Activated T-helper 17 cell treated with anti-CD3 and anti-CD28 coated beads, Interleukin-2, amount 50 U/mL, for 72 hours (primary cell): ENCODE measurements at regions not wholly inside any gene's neighbourhood (a gene's known extent, or its start where the extent isn't known, plus 50 kb on each side); places are given as distances from the start of the nearest gene placed in this dataset.

Source experiments
- ATAC-seq: fragments of 150-1000 bp; cut with Tn5 transposase; replicated peaks from 2 replicates; pipeline ENCODE4 v1.10.0; 2021; ENCODE audit warnings: mild to moderate bottlenecking, moderate library complexity
- H3K27ac Mint-ChIP-seq: one replicate; pipeline ENCODE4 v1.8.0; 2022; ENCODE audit warnings: mixed read lengths
- H3K27me3 Mint-ChIP-seq: one replicate; pipeline ENCODE4 v1.8.0; 2022; ENCODE audit warnings: mixed read lengths
- H3K36me3 Mint-ChIP-seq: one replicate; pipeline ENCODE4 v1.8.0; 2022; ENCODE audit warnings: low read depth, mild to moderate bottlenecking, mixed read lengths
- H3K4me1 Mint-ChIP-seq: one replicate; pipeline ENCODE4 v1.8.0; 2022; ENCODE audit warnings: mixed read lengths
- H3K4me3 Mint-ChIP-seq: one replicate; pipeline ENCODE4 v1.8.0; 2022; ENCODE audit warnings: mild to moderate bottlenecking, mixed read lengths
- H3K9me3 Mint-ChIP-seq: one replicate; pipeline ENCODE4 v1.8.0; 2022; ENCODE audit warnings: mixed read lengths

GRCh38 chr4:152165846-152166245 lies 370.0 kb downstream of the FBXW7 start:
- Mint-ChIP-seq H3K4me1 (peaks cover 6% of the 10 kb centered on the region), H3K4me3 (no peak overlapping the region), H3K36me3 (no peaks in the 10 kb centered on the region), H3K27ac (no peak overlapping the region), H3K27me3 (no peaks in the 10 kb centered on the region), H3K9me3 (no peaks in the 10 kb centered on the region)
- ATAC-seq, result no peak

DNA sequence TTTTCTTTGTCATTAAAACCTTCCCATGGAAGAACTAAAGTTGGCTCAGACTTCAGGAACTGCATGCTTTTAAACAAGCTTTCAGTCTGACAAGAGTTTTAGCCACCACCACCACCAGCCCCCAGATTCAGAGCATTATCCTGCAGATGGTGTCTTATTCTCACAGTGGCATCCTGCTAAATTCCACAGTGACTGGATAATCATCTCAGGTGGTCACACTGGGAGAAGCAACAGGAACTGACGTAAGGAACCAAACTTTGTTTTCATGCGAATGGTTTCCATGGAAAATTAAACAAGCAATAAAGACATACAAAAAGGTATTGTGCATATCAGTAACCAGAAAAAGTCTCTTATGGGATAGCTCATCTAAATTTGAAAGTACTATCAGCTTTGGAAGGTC lies 370.7 kb downstream of the FBXW7 start:
- H3K27ac Mint-ChIP-seq, result no peak overlapping the region
- H3K4me1 Mint-ChIP-seq, result peaks cover 6% of the 10 kb centered on the region
- H3K9me3 Mint-ChIP-seq, result no peaks in the 10 kb centered on the region

GRCh38 chr4:152164561-152164960 lies 371.3 kb downstream of the FBXW7 start:
- H3K4me1 Mint-ChIP-seq, result peaks cover 7% of the 10 kb centered on the region
- no peak overlapping the region for H3K27ac Mint-ChIP-seq
- H3K27me3 Mint-ChIP-seq, result no peaks in the 10 kb centered on the region
- ATAC-seq, result no peak
- H3K4me3 Mint-ChIP-seq, result no peak overlapping the region
- H3K9me3 Mint-ChIP-seq, result no peaks in the 10 kb centered on the region
- no peaks in the 10 kb centered on the region for H3K36me3 Mint-ChIP-seq

More for the DNA sequence above, 370.7 kb downstream of the FBXW7 start:
- Mint-ChIP-seq H3K4me3 (no peak overlapping the region), H3K36me3 (no peaks in the 10 kb centered on the region), H3K27me3 (no peaks in the 10 kb centered on the region)
- ATAC-seq, result no peak

DNA sequence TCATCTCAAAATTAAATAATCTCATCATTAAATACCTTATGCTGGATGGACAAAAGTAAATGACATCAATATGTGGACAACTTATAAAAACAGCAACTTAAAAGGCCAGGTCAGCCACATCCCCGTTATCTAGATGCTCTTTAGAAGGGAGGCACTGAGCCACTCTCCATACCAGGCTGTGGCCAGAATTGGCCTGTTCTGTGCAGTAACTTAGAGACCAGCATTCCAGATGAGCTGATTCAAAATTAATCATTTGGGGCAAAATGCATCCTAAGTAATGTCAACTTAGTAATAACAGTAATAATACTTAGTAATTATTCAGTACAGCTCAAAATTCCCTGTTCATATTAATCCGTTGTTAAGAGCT lies 373.6 kb downstream of the FBXW7 start:
- no peak for ATAC-seq
- H3K36me3 Mint-ChIP-seq, result no peaks in the 10 kb centered on the region
- H3K9me3 Mint-ChIP-seq, result no peaks in the 10 kb centered on the region
- no peak overlapping the region for H3K27ac Mint-ChIP-seq
- H3K27me3 Mint-ChIP-seq, result no peaks in the 10 kb centered on the region
- peaks cover 4% of the 10 kb centered on the region for H3K4me1 Mint-ChIP-seq
- no peak overlapping the region for H3K4me3 Mint-ChIP-seq

GRCh38 chr4:152161676-152162330 lies 374.1 kb downstream of the FBXW7 start:
- peaks cover 4% of the 10 kb centered on the region for H3K4me1 Mint-ChIP-seq
- ATAC-seq, result no peak
- no peak overlapping the region for H3K27ac Mint-ChIP-seq
- H3K27me3 Mint-ChIP-seq, result no peaks in the 10 kb centered on the region
- no peak overlapping the region for H3K4me3 Mint-ChIP-seq
- no peaks in the 10 kb centered on the region for H3K36me3 Mint-ChIP-seq
- no peaks in the 10 kb centered on the region for H3K9me3 Mint-ChIP-seq

DNA sequence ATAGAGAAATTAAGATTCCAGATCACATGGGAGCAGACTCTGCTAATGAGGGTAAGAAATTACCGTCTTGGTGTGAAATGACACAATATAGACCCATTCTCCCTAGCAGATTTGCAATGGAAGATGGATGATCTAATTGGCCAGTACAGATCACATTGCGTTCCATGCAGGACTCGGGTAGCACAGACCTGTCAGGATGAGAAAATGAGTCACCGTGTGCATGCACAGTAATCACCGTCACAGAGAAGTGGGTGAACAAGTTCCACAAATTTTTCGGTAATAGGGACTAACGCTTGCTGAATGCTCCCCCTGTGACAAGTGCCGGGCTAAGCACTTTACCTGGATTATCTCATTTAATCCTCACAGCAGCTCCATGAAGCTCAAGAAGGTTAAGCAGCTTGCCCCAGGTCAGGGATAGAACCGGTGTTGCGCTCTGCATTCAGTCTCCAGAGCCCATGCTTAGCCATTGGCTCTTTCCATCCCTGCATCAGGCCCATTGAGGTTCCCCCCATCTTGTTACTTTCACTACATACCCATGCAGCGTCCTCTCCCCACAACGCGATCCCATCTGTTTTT lies 375.6 kb downstream of the FBXW7 start:
- Mint-ChIP-seq H3K9me3 (no peaks in the 10 kb centered on the region), H3K4me1 (peaks cover 4% of the 10 kb centered on the region), H3K27me3 (no peaks in the 10 kb centered on the region), H3K4me3 (no peak overlapping the region), H3K27ac (no peak overlapping the region), H3K36me3 (no peaks in the 10 kb centered on the region)
- no peak for ATAC-seq

DNA sequence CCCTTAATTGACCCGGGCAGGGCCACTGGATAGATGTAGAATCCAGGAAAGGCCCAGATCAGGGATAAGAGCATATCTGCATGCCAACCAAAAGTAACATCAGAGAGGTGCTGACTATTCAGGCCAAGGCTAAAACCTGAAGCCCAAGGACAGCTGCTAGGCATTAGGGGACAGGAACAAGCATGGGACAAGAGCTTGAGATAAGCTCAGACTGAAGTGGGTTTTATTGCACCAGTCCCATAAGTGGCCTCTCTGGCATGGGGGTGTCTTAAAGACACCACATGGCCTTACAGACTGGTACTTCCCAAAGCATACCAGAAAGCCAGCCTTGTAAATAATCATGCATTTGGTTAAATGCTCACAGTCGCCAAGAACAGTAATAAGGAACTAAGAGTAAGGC lies 376.1 kb downstream of the FBXW7 start:
- H3K4me3 Mint-ChIP-seq, result no peak overlapping the region
- H3K36me3 Mint-ChIP-seq, result no peaks in the 10 kb centered on the region
- peaks cover 7% of the 10 kb centered on the region for H3K4me1 Mint-ChIP-seq
- H3K9me3 Mint-ChIP-seq, result no peaks in the 10 kb centered on the region
- H3K27ac Mint-ChIP-seq, result no peak overlapping the region
- ATAC-seq, result no peak
- H3K27me3 Mint-ChIP-seq, result no peaks in the 10 kb centered on the region

- H3K4me3 Mint-ChIP-seq, result no peak overlapping the region
- H3K27ac Mint-ChIP-seq, result peak overlapping the region; percentile 46
- no peaks in the 10 kb centered on the region for H3K27me3 Mint-ChIP-seq
- H3K4me1 Mint-ChIP-seq, result peaks cover 16% of the 10 kb centered on the region
- no peaks in the 10 kb centered on the region for H3K36me3 Mint-ChIP-seq
- no peaks in the 10 kb centered on the region for H3K9me3 Mint-ChIP-seq
- no peak for ATAC-seq
Measured at GRCh38 chr4:152158225-152158624, 377.7 kb downstream of the FBXW7 start.

- H3K27ac Mint-ChIP-seq, result peak overlapping the region; percentile 4
Measured at GRCh38 chr4:152157629-152158028, 378.3 kb downstream of the FBXW7 start.

GRCh38 chr4:152156442-152156841 lies 379.4 kb downstream of the FBXW7 start:
- ATAC-seq, result no peak
- Mint-ChIP-seq H3K27me3 (no peaks in the 10 kb centered on the region), H3K27ac (no peak overlapping the region), H3K4me3 (no peak overlapping the region), H3K9me3 (no peaks in the 10 kb centered on the region), H3K36me3 (no peaks in the 10 kb centered on the region), H3K4me1 (peaks cover 16% of the 10 kb centered on the region)

More at GRCh38 chr4:152157629-152158028, 378.3 kb downstream of the FBXW7 start:
- H3K4me3 Mint-ChIP-seq, result no peak overlapping the region
- ATAC-seq, result no peak
- no peaks in the 10 kb centered on the region for H3K27me3 Mint-ChIP-seq
- peaks cover 16% of the 10 kb centered on the region for H3K4me1 Mint-ChIP-seq
- H3K36me3 Mint-ChIP-seq, result no peaks in the 10 kb centered on the region
- H3K9me3 Mint-ChIP-seq, result no peaks in the 10 kb centered on the region

GRCh38 chr4:152155070-152155469 lies 380.8 kb downstream of the FBXW7 start:
- Mint-ChIP-seq H3K27me3 (no peaks in the 10 kb centered on the region), H3K27ac (no peak overlapping the region), H3K9me3 (no peaks in the 10 kb centered on the region), H3K4me1 (peaks cover 16% of the 10 kb centered on the region), H3K4me3 (no peak overlapping the region), H3K36me3 (no peaks in the 10 kb centered on the region)
- peak; percentile 28 for ATAC-seq

GRCh38 chr4:152154433-152154832 lies 381.5 kb downstream of the FBXW7 start:
- no peaks in the 10 kb centered on the region for H3K36me3 Mint-ChIP-seq
- no peaks in the 10 kb centered on the region for H3K27me3 Mint-ChIP-seq
- no peak overlapping the region for H3K27ac Mint-ChIP-seq
- peaks cover 13% of the 10 kb centered on the region for H3K4me1 Mint-ChIP-seq
- ATAC-seq, result peak; percentile 77
- no peaks in the 10 kb centered on the region for H3K9me3 Mint-ChIP-seq
- H3K4me3 Mint-ChIP-seq, result no peak overlapping the region

DNA sequence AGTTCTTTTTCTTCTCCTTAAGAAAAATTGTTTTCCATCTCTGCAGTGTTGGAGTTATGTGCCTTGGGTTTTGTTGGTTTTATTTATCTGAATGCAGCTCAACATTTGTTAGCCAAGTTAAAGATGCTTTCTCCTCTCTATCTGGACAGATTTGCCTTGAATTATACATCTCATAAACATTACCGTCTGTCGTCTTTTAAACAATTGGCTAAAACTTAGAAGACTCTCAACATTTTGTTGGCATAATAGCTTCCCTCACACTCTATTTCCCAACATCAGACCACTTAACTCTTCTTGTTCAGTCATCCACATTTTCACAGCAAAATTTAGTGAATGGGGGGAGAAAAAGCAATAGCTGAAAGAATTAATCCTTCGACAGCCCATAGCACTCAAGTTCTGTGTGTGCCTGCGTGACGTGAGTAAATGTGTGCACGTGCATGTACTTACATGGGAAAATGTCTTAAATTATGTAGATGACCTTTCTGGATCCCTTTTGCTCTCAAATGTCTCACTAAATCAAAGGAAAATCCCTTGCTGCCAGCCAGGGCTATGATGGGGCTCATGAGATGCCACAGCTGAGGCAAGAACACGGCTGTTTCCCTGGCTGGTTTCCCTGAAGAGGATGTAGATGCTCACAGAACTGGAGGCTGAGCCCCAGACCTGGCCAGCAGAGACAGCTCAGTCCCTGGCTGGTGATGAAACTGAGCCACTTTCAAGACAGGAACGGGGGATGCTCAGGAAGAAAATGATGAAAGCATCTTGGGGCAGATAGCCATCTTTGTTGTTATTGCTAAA lies 382.2 kb downstream of the FBXW7 start:
- H3K4me1 Mint-ChIP-seq, result peaks cover 12% of the 10 kb centered on the region
- no peak overlapping the region for H3K27ac Mint-ChIP-seq
- no peak for ATAC-seq

GRCh38 chr4:152150214-152150613 lies 385.7 kb downstream of the FBXW7 start:
- no peaks in the 10 kb centered on the region for H3K36me3 Mint-ChIP-seq
- H3K27me3 Mint-ChIP-seq, result no peaks in the 10 kb centered on the region
- H3K9me3 Mint-ChIP-seq, result peaks cover 10% of the 10 kb centered on the region
- ATAC-seq, result no peak
- H3K4me3 Mint-ChIP-seq, result no peak overlapping the region
- no peak overlapping the region for H3K27ac Mint-ChIP-seq
- peaks cover 12% of the 10 kb centered on the region for H3K4me1 Mint-ChIP-seq

More for the DNA sequence above, 382.2 kb downstream of the FBXW7 start:
- no peaks in the 10 kb centered on the region for H3K36me3 Mint-ChIP-seq
- H3K27me3 Mint-ChIP-seq, result no peaks in the 10 kb centered on the region
- H3K9me3 Mint-ChIP-seq, result no peaks in the 10 kb centered on the region
- no peak overlapping the region for H3K4me3 Mint-ChIP-seq

- H3K27ac Mint-ChIP-seq, result no peak overlapping the region
- H3K36me3 Mint-ChIP-seq, result no peaks in the 10 kb centered on the region
- no peak overlapping the region for H3K4me3 Mint-ChIP-seq
- no peaks in the 10 kb centered on the region for H3K27me3 Mint-ChIP-seq
- H3K4me1 Mint-ChIP-seq, result peaks cover 9% of the 10 kb centered on the region
- no peak for ATAC-seq
- H3K9me3 Mint-ChIP-seq, result peaks cover 10% of the 10 kb centered on the region
Measured at GRCh38 chr4:152149745-152150144, 386.1 kb downstream of the FBXW7 start.
